H9 (cell line): ENCODE measurements at regions not wholly inside any gene's neighbourhood (a gene's known extent, or its start where the extent isn't known, plus 50 kb on each side); places are given as distances from the start of the nearest gene placed in this dataset.

ENCODE experiments used
- DNase-seq: peaks from one replicate; pipeline ENCODE4 v3.0.0-alpha.2; 2017
- H2AFZ ChIP-seq: one replicate; pipeline ENCODE4 v1.6.1; 2013; ENCODE audit warnings: mild to moderate bottlenecking, low read length, control low read depth, moderate library complexity
- H2AK5ac ChIP-seq: 2 replicates; pipeline ENCODE4 v1.6.1; 2013; ENCODE audit warnings: low read length, control low read depth, mixed read lengths; ENCODE audit not compliant: insufficient read length
- H2BK120ac ChIP-seq: one replicate; pipeline ENCODE4 v1.6.1; 2013; ENCODE audit warnings: low read depth, mild to moderate bottlenecking, low read length, control low read depth, inconsistent platforms; ENCODE audit not compliant: poor library complexity, severe bottlenecking
- H2BK12ac ChIP-seq: 2 replicates; pipeline ENCODE4 v1.6.1; 2013; ENCODE audit warnings: low read length, control low read depth, mixed read lengths, low read depth; ENCODE audit not compliant: insufficient read length
- H2BK15ac ChIP-seq: 2 replicates; pipeline ENCODE4 v1.6.1; 2013; ENCODE audit warnings: low read depth, low read length, control low read depth
- H2BK20ac ChIP-seq: one replicate; pipeline ENCODE4 v1.6.1; 2013; ENCODE audit warnings: low read depth, mild to moderate bottlenecking, low read length, control low read depth, inconsistent platforms; ENCODE audit not compliant: poor library complexity, severe bottlenecking
- H2BK5ac ChIP-seq: 2 replicates; pipeline ENCODE4 v1.6.1; 2013; ENCODE audit warnings: low read length, control low read depth, mixed read lengths; ENCODE audit not compliant: insufficient read length
- H3K14ac ChIP-seq: 2 replicates; pipeline ENCODE4 v1.6.1; 2013; ENCODE audit warnings: low read length, control low read depth; ENCODE audit not compliant: insufficient read depth
- H3K18ac ChIP-seq: 2 replicates; pipeline ENCODE4 v1.6.1; 2013; ENCODE audit warnings: low read depth, mild to moderate bottlenecking, mixed read lengths, low read length, control low read depth; ENCODE audit not compliant: insufficient read length
- H3K23ac ChIP-seq: 2 replicates; pipeline ENCODE4 v1.6.1; 2013; ENCODE audit warnings: low read length, control low read depth, mixed read lengths, low read depth; ENCODE audit not compliant: insufficient read length
- H3K23me2 ChIP-seq: 2 replicates; pipeline ENCODE4 v1.6.1; 2013; ENCODE audit warnings: low read depth, mild to moderate bottlenecking, mixed read lengths, low read length, control low read depth; ENCODE audit not compliant: insufficient read length, poor library complexity, severe bottlenecking
- H3K27ac ChIP-seq: 2 replicates; pipeline ENCODE4 v1.5.1; 2013; ENCODE audit warnings: low read length, control low read depth, mixed read lengths, low read depth; ENCODE audit not compliant: insufficient read length
- H3K27me3 ChIP-seq: 2 replicates; pipeline ENCODE4 v1.6.1; 2013; ENCODE audit warnings: low read length, control low read depth, inconsistent platforms; ENCODE audit not compliant: insufficient read depth
- H3K4ac ChIP-seq: 2 replicates; pipeline ENCODE4 v1.6.1; 2013; ENCODE audit warnings: low read depth, mild to moderate bottlenecking, control low read depth, inconsistent platforms, low read length, moderate library complexity
- H3K4me1 ChIP-seq: 2 replicates; pipeline ENCODE4 v1.6.1; 2013; ENCODE audit warnings: low read length, control low read depth, inconsistent platforms; ENCODE audit not compliant: insufficient read depth
- H3K4me2 ChIP-seq: 2 replicates; pipeline ENCODE4 v1.6.1; 2013; ENCODE audit warnings: low read length, control low read depth, mixed read lengths; ENCODE audit not compliant: insufficient read length, insufficient read depth
- H3K56ac ChIP-seq: 2 replicates; pipeline ENCODE4 v1.6.1; 2013; ENCODE audit warnings: low read depth, mild to moderate bottlenecking, mixed read lengths, low read length, control low read depth; ENCODE audit not compliant: insufficient read length
- H3K79me1 ChIP-seq: 2 replicates; pipeline ENCODE4 v1.6.1; 2013; ENCODE audit warnings: low read depth, mild to moderate bottlenecking, moderate library complexity, low read length, control low read depth, inconsistent platforms; ENCODE audit not compliant: insufficient read depth, poor library complexity, severe bottlenecking
- H3K79me2 ChIP-seq: 2 replicates; pipeline ENCODE4 v1.6.1; 2013; ENCODE audit warnings: low read length, control low read depth, inconsistent platforms; ENCODE audit not compliant: insufficient read depth
- H3K9ac ChIP-seq: 2 replicates; pipeline ENCODE4 v1.6.1; 2013; ENCODE audit warnings: low read length, control low read depth, mixed read lengths; ENCODE audit not compliant: insufficient read length; ENCODE audit errors: extremely low read depth
- H3K9me3 ChIP-seq: one replicate; pipeline ENCODE4 v1.6.1; 2013; ENCODE audit warnings: low read depth, low read length, inconsistent platforms; ENCODE audit not compliant: control insufficient read depth
- H3T11ph ChIP-seq: one replicate; pipeline ENCODE4 v1.6.1; 2013; ENCODE audit warnings: mild to moderate bottlenecking, low read length, control low read depth, inconsistent platforms
- H4K20me1 ChIP-seq: one replicate; pipeline ENCODE4 v1.6.1; 2013; ENCODE audit not compliant: control insufficient read depth, insufficient read length, insufficient read depth
- H4K5ac ChIP-seq: 2 replicates; pipeline ENCODE4 v1.6.1; 2013; ENCODE audit warnings: low read depth, mild to moderate bottlenecking, mixed read lengths, low read length, control low read depth; ENCODE audit not compliant: insufficient read length
- H4K8ac ChIP-seq: replicated peaks from 2 replicates; pipeline ENCODE4 v1.6.1; 2013; ENCODE audit warnings: low read length, control low read depth, mixed read lengths, low read depth; ENCODE audit not compliant: insufficient read length
- H4K91ac ChIP-seq: 2 replicates; pipeline ENCODE4 v1.6.1; 2013; ENCODE audit warnings: low read depth, mild to moderate bottlenecking, moderate library complexity, mixed read lengths, low read length, control low read depth; ENCODE audit not compliant: insufficient read length
- H3K27ac Mint-ChIP-seq, 3 experiments: 2 replicates in 2 of 3; 3 replicates in 1 of 3; pipeline ENCODE4 v1.8.0; 2020 to 2021; ENCODE audit warnings: mixed read lengths in 3 of 3, mild to moderate bottlenecking in 1 of 3, moderate library complexity in 1 of 3
- H3K27me3 Mint-ChIP-seq: 2 replicates; pipeline ENCODE4 v1.8.0; 2021; ENCODE audit warnings: low read depth, mild to moderate bottlenecking, moderate library complexity, mixed read lengths
- H3K36me3 Mint-ChIP-seq, 3 experiments: 2 replicates in 2 of 3; 3 replicates in 1 of 3; pipeline ENCODE4 v1.8.0; 2020 to 2021; ENCODE audit warnings: low read depth in 3 of 3, mixed read lengths in 3 of 3; ENCODE audit not compliant: insufficient read depth in 1 of 3
- H3K4me1 Mint-ChIP-seq, 2 experiments: 2 replicates each; pipeline ENCODE4 v1.8.0; 2020; ENCODE audit warnings: mixed read lengths in 2 of 2
- H3K4me3 Mint-ChIP-seq, 2 experiments: 2 replicates in 1 of 2; 3 replicates in 1 of 2; pipeline ENCODE4 v1.8.0; 2020 to 2021; ENCODE audit warnings: mild to moderate bottlenecking in 2 of 2, mixed read lengths in 2 of 2, moderate library complexity in 1 of 2
- H3K9me3 Mint-ChIP-seq, 2 experiments: 2 replicates in 1 of 2; 3 replicates in 1 of 2; pipeline ENCODE4 v1.8.0; 2020; ENCODE audit warnings: mild to moderate bottlenecking in 2 of 2, mixed read lengths in 2 of 2, moderate library complexity in 1 of 2
- WGBS: extraction: QIAGEN DNeasy Blood & Tissue Kit; methylation state at CpG from one replicate; pipeline ENCODE4 v1.1.7; 2013; ENCODE audit warnings: missing lambda C conversion rate, low lambda C conversion rate, mixed read lengths; ENCODE audit not compliant: insufficient read length; ENCODE audit errors: extremely low coverage; 5-methylcytosine and 5-hydroxymethylcytosine counted together
- TF ChIP-seq, protein P1 (sequence below): fragments of 200-600 bp; sonication (generic); conservative IDR thresholded peaks from 3 replicates; pipeline ENCODE4 v1.8.0; 2021; ENCODE audit warnings: antibody characterized with exemption, mild to moderate bottlenecking

DNA sequence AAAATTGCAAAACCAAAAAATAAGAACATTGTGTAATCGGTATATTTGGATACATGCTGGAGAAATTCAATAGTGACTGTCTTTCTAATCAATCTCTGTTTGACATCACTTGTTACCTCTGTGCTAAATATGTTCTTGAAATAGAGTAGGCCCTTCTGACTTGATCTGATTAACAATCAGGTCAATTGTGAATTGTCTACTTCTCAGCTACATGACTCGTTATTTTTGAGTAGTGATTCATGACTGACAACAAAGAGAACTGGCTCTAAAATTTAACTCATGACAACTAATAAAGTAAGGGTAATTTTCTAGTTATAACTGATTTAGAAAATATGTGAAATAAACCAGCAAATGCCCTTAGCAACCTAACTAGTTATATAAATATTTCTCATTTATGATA lies 312.1 kb downstream of the TMX3 start:
- Mint-ChIP-seq H3K36me3 (no peaks in the 10 kb centered on the region; a peak in 1 of 7 replicates), H3K27ac (no peak overlapping the region), H3K9me3 (no peaks in the 10 kb centered on the region; a peak in 1 of 5 replicates), H3K27me3 (no peaks in the 10 kb centered on the region), H3K4me3 (no peak overlapping the region), H3K4me1 (no peaks in the 10 kb centered on the region)
- H4K5ac ChIP-seq: no peak overlapping the region
- H3K9me3 ChIP-seq: no peaks in the 10 kb centered on the region
- H4K8ac ChIP-seq: no peak overlapping the region
- no peak overlapping the region for H3K23ac ChIP-seq
- H3K27me3 ChIP-seq: no peaks in the 10 kb centered on the region
- H3K56ac ChIP-seq: no peak overlapping the region
- TF ChIP-seq, protein P1, sequence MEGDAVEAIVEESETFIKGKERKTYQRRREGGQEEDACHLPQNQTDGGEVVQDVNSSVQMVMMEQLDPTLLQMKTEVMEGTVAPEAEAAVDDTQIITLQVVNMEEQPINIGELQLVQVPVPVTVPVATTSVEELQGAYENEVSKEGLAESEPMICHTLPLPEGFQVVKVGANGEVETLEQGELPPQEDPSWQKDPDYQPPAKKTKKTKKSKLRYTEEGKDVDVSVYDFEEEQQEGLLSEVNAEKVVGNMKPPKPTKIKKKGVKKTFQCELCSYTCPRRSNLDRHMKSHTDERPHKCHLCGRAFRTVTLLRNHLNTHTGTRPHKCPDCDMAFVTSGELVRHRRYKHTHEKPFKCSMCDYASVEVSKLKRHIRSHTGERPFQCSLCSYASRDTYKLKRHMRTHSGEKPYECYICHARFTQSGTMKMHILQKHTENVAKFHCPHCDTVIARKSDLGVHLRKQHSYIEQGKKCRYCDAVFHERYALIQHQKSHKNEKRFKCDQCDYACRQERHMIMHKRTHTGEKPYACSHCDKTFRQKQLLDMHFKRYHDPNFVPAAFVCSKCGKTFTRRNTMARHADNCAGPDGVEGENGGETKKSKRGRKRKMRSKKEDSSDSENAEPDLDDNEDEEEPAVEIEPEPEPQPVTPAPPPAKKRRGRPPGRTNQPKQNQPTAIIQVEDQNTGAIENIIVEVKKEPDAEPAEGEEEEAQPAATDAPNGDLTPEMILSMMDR: no peak
- no peak overlapping the region for H2BK120ac ChIP-seq
- H3K4ac ChIP-seq: no peak overlapping the region
- no CpG with 5 or more reads among the region's 2 CpGs for WGBS
- no peak overlapping the region for H2BK15ac ChIP-seq
- H3K4me2 ChIP-seq: no peak overlapping the region
- no peak overlapping the region for H2AFZ ChIP-seq
- H2BK5ac ChIP-seq: no peak overlapping the region
- no peak overlapping the region for H2BK12ac ChIP-seq
- no peaks in the 10 kb centered on the region for H4K20me1 ChIP-seq
- no peak overlapping the region for H3K9ac ChIP-seq
- no peaks in the 10 kb centered on the region for H3K4me1 ChIP-seq
- H2BK20ac ChIP-seq: no peak overlapping the region
- H2AK5ac ChIP-seq: no peak overlapping the region
- no peak overlapping the region for H3K18ac ChIP-seq
- H3K23me2 ChIP-seq: no peaks in the 10 kb centered on the region
- no peaks in the 10 kb centered on the region for H3K79me2 ChIP-seq
- no peak overlapping the region for H3T11ph ChIP-seq
- H3K14ac ChIP-seq: no peak overlapping the region
- H4K91ac ChIP-seq: no peak overlapping the region
- H3K27ac ChIP-seq: no peak overlapping the region
- no peaks in the 10 kb centered on the region for H3K79me1 ChIP-seq
- DNase-seq: no peak
